Epidermal melanocyte (primary cell): ENCODE measurements at regions not wholly inside any gene's neighbourhood (a gene's known extent, or its start where the extent isn't known, plus 50 kb on each side); places are given as distances from the start of the nearest gene placed in this dataset.

Experiments
- DNase-seq: peaks from one replicate; pipeline ENCODE4 v3.0.0; 2011; ENCODE audit warnings: low spot score; ENCODE audit not compliant: insufficient read length

DNA sequence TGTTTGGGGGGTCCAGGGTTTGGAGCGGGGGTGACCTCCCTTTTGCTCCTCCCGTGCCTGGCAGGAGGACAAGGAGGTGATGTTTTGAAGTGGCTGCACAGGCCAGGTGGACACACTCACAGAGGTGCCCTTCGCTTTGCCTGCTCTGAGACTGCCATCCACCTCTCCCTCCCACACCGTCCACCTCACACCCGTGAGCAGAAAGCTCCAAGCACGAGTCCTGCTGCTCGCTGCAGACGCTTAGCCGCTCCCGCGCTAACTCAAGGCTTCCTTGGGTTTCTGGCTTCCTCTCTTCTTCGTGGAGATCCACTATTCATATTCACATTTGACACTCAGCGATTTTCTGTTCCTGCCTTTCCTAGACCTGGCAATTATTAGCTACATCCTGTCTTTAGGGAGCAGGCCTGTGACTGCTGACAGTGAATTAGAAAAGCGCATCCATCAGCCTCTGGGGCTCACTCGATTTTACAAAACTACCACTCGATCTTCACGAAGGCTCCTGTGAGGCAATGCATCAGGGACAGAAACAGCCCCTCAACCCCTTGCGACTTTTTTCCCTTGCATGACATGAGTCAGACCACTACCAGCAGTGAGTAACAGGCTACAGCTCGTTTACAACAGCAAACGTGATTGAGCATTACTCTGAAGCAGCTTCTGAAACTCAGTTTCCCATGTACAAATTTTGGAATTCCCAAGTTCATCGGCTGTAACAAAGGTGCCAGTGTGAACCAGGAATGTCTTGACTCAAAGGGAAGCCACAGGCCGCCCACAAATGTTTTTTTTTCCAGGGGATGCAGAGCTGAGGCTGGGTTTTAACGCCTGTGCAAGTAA is 238.7 kb upstream of the SOX11 start:
- no peak for DNase-seq

- no peak for DNase-seq
These were observed 238.2 kb upstream of the SOX11 start for GRCh38 chr2:5454051-5454390.

- no peak for DNase-seq
These were observed 233.1 kb upstream of the SOX11 start for GRCh38 chr2:5459041-5459440.

DNA sequence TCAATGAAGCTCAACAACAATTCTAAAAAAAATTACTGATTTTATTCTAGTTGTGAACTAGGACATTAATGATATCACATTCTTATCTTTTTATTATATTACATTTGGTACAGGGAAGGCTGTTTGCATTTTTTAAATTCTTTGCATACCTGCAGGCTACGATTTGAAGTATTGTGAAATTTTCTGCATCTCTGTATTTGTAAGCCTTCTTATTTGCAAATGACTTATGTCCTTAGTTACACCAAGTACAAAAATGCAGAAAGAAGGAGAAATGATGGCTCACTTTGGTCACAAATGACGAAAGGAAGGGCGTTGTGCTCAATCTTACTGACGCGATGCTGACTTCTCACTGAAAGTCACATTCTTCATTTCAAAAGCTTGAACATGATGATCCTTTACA is 227.5 kb upstream of the SOX11 start:
- DNase-seq = no peak

- DNase-seq = no peak
These were observed 226.3 kb upstream of the SOX11 start for GRCh38 chr2:5465859-5466258.

DNA sequence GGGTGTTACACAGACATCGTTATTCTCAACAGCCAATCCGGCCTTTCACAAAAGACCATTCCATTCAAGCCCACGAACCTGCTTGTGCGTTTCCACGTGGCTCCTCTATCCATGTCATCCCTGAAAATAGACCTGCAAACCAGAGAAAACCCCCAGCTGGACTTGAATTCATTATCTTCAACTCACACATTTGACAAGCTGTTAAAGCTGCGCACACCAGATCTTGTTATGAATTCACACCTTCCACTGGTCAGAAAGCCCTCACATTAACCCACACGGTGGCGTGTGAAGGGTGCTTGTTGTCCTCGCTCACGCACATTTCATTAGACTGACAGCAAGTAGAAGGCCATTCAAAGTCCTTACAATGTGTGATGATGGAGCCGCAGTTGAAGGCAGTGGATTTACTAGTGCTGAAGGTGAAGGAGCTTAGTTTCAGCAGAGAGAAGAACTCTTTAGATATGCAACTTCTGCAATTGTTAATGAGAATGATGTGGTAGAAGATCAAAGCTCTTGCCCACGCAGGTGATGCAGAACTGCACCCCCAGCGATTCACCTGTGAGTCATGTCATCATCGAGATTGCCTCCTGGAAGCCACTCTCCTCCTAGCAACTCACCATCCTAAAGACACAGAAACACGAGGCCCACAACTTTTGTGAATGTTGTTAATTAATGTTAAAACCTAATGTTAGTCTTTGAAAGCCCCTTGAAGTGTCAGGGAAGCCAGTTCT is 224.8 kb upstream of the SOX11 start:
- DNase-seq = no peak

DNA sequence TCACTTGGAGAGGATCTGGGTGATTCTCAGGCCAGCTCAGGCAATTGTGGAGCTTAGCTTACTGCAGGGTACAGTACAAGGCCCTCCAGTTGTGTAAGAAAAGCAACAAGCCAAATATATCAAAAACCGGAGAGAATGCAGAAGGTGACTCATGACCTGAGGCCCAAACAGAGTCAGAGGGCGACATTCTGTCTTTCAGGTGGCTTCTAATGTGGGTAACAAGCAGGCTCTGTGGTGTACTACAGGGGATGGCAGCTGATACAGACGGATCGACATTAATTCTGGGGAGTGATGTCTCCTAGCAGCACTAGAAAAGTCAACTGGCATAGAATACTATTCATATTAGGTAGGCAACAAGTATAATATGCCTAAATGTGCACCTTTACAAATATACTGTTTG is 219.5 kb upstream of the SOX11 start:
- DNase-seq = no peak

- DNase-seq = no peak
These were observed 218.5 kb upstream of the SOX11 start for GRCh38 chr2:5473635-5474034.

DNA sequence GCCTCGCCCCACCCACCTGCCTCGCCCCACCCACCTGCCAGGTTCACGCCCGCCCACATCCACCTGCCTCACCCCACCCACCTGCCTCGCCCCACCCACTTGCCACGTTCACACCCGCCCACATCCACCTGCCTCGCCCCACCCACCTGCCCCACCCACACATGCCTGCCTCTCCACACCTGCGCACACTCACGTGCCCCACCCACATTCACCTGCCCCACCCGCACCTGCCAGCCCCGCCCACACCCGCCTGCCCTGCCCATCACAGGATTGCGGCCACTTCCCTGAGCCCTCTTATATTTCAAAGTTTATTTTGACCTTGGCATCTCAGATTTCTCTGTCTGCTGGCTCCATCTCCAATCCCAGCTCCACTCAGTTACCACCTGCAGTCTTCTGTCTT is 217.5 kb upstream of the SOX11 start:
- DNase-seq = no peak

DNA sequence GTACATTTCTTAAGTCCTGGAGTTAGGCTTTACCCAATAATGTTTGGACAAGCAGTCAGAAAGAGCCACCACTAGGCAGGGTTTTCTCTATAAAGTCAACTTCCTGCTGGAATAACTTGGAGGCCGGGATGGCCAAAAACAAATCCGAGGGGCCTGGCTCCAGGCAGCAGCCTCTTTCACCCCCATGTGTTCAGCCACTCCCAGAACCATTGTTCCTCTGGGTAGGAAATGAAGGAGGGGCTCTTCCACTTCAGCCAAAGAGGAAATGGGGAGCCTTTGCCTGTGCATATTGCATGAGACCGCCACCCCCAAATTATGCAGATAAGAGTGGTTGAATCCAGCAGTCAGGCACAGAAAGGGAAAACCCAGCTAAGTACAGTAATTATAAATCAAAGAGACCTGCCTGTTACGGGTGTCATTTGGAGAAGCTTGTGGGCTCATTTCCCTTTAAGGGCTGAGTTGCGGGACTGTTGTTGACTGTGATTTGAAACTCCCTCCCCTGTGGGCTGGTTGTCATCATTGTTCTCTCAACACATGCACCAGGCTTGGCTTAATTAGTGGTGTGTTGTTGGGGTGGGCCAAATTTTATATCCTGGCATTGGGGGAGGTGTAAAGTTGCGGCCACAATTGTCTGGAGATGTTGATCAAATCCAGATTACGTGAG is 212.8 kb upstream of the SOX11 start:
- DNase-seq = no peak

DNA sequence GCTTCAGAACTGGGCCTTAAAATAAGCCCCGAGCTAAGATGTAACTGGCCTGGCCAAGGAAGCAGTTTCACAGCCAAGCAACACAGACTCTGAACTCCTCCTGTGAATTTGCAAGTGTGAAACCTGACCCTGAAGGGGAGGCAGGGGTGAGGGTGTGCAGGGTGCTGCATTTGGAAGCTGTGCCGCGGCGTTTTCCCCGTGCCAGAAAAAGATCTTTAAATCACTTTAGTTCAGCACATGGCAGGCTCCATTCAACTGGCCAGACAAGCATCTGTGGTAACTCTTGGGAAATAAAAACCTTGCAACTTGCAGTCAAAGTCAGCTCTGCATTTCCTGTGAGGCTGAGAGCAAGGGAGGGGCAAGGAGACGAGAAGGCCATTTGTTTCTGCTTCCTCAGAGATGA is 209.3 kb upstream of the SOX11 start:
- no peak for DNase-seq

GRCh38 chr2:5484868-5485267 is 207.3 kb upstream of the SOX11 start:
- no peak for DNase-seq

- no peak for DNase-seq
These were observed 200.7 kb upstream of the SOX11 start for GRCh38 chr2:5491523-5491922.

GRCh38 chr2:5493256-5493655 is 198.9 kb upstream of the SOX11 start:
- no peak for DNase-seq

GRCh38 chr2:5494212-5494611 is 198.0 kb upstream of the SOX11 start:
- DNase-seq = no peak

GRCh38 chr2:5495586-5495985 is 196.6 kb upstream of the SOX11 start:
- DNase-seq = no peak

- DNase-seq = no peak
These were observed 194.3 kb upstream of the SOX11 start for GRCh38 chr2:5497874-5498273.

DNA sequence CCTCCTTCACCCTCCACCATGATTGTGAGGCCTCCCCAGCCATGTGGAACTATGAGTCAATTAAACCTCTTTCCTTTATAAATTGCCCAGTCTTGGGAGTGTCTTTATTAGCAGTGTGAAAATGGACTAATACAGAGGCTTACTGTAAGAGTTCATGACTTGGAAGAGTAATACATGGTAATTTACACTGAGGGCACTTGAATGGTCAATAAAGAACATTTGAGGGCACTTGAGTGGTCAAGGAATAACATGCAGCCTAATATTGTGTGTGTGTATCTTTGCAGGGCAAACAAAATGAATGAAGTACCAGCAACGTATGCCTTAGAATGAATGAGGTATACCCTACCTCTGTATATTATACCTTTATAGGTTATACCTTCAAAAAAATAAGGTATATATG is 190.4 kb upstream of the SOX11 start:
- DNase-seq = no peak

- DNase-seq = no peak
These were observed 189.8 kb upstream of the SOX11 start for GRCh38 chr2:5502385-5502784.

- no peak for DNase-seq
These were observed 187.4 kb upstream of the SOX11 start for GRCh38 chr2:5504756-5505155.

- DNase-seq = no peak
These were observed 184.8 kb upstream of the SOX11 start for GRCh38 chr2:5507367-5507766.

DNA sequence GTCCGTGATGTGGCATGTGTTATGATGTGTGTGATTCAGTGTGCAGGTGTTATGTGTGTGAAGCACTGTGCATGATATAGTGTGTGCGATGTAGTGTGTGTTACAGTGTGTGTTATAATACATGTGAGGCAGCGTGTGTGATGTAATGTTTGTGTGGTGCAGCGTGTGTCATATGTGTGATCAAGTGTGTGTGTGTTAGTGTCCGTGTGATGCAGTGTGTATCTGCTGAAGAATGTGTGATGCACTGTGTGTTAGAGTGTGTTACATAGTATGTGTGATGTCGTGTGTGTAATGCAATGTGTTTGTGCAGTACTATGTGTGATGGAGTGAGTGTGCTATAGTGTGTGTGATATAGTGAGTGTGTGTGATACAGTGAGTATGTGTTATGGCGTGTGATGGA is 182.8 kb upstream of the SOX11 start:
- no peak for DNase-seq

GRCh38 chr2:5510082-5510481 is 182.1 kb upstream of the SOX11 start:
- DNase-seq = no peak
